Chondrocyte (in vitro differentiated cells): ENCODE measurements at regions not wholly inside any gene's neighbourhood (a gene's known extent, or its start where the extent isn't known, plus 50 kb on each side); places are given as distances from the start of the nearest gene placed in this dataset.
A peak's percentile ranks its signal among the peaks of the same experiment; 100 is the strongest.

Source experiments
- DNase-seq: peaks from one replicate; pipeline ENCODE4 v3.0.0; 2021; ENCODE audit warnings: mixed read lengths, low spot score
- H3K27ac Mint-ChIP-seq: one replicate; pipeline ENCODE4 v1.8.0; 2021; ENCODE audit warnings: mild to moderate bottlenecking, moderate library complexity, mixed read lengths; ENCODE audit not compliant: unreplicated experiment
- H3K27me3 Mint-ChIP-seq: 2 replicates; pipeline ENCODE4 v1.8.0; 2021; ENCODE audit warnings: low read depth, mixed read lengths
- H3K36me3 Mint-ChIP-seq: 2 replicates; pipeline ENCODE4 v1.8.0; 2021; ENCODE audit warnings: low read depth, mixed read lengths
- H3K4me1 Mint-ChIP-seq: 2 replicates; pipeline ENCODE4 v1.8.0; 2021; ENCODE audit warnings: low read depth, mild to moderate bottlenecking, mixed read lengths
- H3K4me3 Mint-ChIP-seq: one replicate; pipeline ENCODE4 v1.8.0; 2021; ENCODE audit warnings: mild to moderate bottlenecking, moderate library complexity, mixed read lengths; ENCODE audit not compliant: unreplicated experiment
- H3K9me3 Mint-ChIP-seq: 2 replicates; pipeline ENCODE4 v1.8.0; 2021; ENCODE audit warnings: low read depth, mixed read lengths
- TF ChIP-seq, protein P1 (sequence below): fragments of 200-600 bp; sonication (generic); IDR thresholded peaks from 2 replicates; pipeline ENCODE4 v1.5.0; 2021; ENCODE audit warnings: antibody characterized with exemption, mild to moderate bottlenecking, moderate library complexity

DNA sequence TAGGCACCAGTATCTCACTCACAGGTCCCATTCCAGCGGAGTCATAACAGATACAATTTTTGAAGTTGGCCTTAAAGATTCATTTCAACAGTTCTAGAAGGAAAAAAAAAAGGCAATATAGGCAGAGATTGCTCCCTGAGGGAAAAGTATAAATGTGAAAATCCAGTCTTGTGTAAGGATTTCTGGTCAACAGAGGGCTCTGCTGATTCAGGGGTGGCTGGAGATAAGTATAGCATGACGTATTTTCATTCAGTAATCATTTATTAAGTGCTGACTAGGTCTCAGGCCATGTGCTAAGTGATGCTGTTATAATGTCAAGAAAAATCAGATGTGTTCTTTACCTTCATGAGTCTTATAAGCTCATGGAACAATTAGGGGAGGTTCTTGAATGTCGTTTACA is 377.3 kb upstream of the MEF2C start:
- TF ChIP-seq, protein P1, sequence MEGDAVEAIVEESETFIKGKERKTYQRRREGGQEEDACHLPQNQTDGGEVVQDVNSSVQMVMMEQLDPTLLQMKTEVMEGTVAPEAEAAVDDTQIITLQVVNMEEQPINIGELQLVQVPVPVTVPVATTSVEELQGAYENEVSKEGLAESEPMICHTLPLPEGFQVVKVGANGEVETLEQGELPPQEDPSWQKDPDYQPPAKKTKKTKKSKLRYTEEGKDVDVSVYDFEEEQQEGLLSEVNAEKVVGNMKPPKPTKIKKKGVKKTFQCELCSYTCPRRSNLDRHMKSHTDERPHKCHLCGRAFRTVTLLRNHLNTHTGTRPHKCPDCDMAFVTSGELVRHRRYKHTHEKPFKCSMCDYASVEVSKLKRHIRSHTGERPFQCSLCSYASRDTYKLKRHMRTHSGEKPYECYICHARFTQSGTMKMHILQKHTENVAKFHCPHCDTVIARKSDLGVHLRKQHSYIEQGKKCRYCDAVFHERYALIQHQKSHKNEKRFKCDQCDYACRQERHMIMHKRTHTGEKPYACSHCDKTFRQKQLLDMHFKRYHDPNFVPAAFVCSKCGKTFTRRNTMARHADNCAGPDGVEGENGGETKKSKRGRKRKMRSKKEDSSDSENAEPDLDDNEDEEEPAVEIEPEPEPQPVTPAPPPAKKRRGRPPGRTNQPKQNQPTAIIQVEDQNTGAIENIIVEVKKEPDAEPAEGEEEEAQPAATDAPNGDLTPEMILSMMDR = peak; percentile 32
- DNase-seq = no peak
- peaks cover 8% of the 10 kb centered on the region for H3K4me1 Mint-ChIP-seq
- no peaks in the 10 kb centered on the region for H3K27me3 Mint-ChIP-seq
- no peak overlapping the region for H3K4me3 Mint-ChIP-seq
- H3K27ac Mint-ChIP-seq = no peak overlapping the region
- H3K36me3 Mint-ChIP-seq = no peaks in the 10 kb centered on the region
- peaks cover 7% of the 10 kb centered on the region for H3K9me3 Mint-ChIP-seq

DNA sequence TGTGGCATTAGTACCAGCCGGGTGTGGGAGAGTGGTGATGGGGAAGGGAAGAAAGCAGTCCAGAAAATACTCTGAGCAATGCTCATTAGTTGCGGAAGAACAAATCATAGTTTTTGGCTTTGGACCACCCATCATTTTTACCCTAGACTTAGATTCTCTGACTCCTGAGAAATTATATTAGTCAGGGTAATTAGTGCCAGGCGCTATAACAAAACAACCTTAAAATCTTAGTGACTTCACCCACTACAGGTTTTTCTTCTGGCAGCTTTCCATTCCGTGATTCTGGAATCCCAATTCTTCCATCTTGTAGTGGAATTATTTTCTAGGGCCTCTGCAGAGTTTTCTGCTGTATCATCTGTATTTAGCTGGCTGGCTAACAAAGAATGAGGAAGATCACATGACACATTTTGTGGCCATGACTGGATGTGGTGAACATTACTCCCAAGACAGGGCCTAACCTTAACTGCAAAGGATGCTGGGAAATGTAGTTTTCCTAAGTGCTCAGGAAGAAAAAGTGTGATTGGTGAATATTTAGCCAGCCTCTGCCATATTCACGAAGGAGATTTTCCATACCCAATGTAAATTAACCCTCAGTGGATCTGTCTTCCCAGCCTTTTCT is 373.0 kb upstream of the MEF2C start:
- H3K27ac Mint-ChIP-seq = no peak overlapping the region
- no peak for DNase-seq
- no peak overlapping the region for H3K4me3 Mint-ChIP-seq
- TF ChIP-seq, protein P1 = no peak
- no peaks in the 10 kb centered on the region for H3K4me1 Mint-ChIP-seq
- peaks cover 2% of the 10 kb centered on the region for H3K36me3 Mint-ChIP-seq
- H3K27me3 Mint-ChIP-seq = no peaks in the 10 kb centered on the region
- H3K9me3 Mint-ChIP-seq = peaks cover 3% of the 10 kb centered on the region

DNA sequence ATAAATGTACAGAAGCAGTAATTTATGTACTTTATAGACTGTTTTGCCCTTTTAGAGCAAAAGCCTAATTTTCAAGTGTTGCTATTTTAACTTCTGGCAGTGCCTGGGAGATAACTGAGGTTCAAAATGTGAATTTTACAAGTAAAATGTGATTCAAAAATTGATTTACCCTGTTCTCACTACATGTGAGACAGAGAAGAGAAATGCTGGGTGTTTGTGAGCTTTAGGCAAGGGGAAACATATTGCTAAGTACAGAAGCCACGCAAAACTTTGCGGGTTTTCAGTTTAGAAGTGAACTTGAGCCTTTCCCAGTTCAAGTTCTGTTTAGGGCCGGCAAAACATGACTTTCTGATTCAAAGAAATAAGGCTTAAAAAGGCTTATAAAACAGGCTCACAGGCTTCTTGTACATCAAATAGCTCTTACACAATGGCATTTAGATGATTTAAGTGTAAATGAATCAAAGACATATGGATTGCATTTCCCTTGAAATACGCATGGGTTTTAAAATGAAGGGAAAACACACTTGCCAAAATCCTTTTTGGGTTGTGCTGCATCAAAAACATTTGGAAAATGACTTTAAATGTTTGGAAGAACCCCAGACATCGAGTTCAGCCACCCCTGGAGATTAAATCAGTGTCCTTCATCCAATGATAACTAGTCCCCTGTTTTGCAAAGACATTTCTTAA is 370.8 kb upstream of the MEF2C start:
- Mint-ChIP-seq H3K4me1 (no peaks in the 10 kb centered on the region), H3K9me3 (peaks cover 3% of the 10 kb centered on the region), H3K27me3 (no peaks in the 10 kb centered on the region), H3K4me3 (no peak overlapping the region), H3K27ac (no peak overlapping the region), H3K36me3 (peaks cover 2% of the 10 kb centered on the region)
- TF ChIP-seq, protein P1 = no peak
- no peak for DNase-seq

DNA sequence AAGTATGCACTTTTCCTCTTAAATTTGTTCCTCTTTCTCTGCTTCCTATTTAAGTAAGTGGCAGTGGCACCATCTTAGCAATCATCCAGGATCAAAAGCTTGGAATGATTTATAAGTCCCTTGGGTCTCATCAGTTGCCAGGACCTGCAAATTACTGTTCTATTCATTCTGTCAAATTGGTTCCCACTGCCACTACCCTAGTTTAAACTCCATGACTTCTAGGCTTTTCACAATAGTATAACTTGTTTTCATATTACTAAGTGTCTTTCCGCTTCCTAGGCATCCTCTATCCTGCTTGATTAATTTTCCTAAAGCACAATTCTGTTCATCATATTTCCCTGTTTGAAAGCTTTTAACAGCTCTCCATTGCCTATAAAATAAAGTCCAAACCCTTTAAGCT is 363.9 kb upstream of the MEF2C start:
- DNase-seq = no peak
- H3K4me3 Mint-ChIP-seq = no peak overlapping the region
- TF ChIP-seq, protein P1 = no peak
- no peak overlapping the region for H3K27ac Mint-ChIP-seq
- no peaks in the 10 kb centered on the region for H3K4me1 Mint-ChIP-seq
- H3K9me3 Mint-ChIP-seq = no peaks in the 10 kb centered on the region
- no peaks in the 10 kb centered on the region for H3K36me3 Mint-ChIP-seq
- H3K27me3 Mint-ChIP-seq = no peaks in the 10 kb centered on the region

DNA sequence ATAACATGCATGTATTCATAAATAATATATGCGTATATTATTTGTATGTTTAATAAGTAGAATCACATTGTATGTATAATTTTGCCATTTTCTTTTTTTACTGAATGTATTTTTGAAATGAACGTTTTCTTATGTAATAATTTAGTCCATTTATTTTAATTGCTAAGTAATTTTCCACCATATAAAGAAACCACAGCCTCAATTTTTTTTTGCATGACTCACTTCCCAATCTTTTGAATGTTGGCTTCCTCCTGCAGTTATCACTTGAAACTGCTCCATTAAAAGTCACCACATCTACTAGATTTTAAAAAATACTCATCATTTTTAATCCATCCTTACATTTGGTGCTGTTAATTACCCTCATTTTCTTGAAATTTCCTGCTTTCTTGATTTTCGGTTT is 363.3 kb upstream of the MEF2C start:
- no peaks in the 10 kb centered on the region for H3K36me3 Mint-ChIP-seq
- H3K4me1 Mint-ChIP-seq = no peaks in the 10 kb centered on the region
- no peak for DNase-seq
- no peaks in the 10 kb centered on the region for H3K9me3 Mint-ChIP-seq
- TF ChIP-seq, protein P1 = no peak
- no peak overlapping the region for H3K4me3 Mint-ChIP-seq
- H3K27ac Mint-ChIP-seq = no peak overlapping the region
- H3K27me3 Mint-ChIP-seq = no peaks in the 10 kb centered on the region
